Stimulated activated CD4-positive, alpha-beta T cell treated with anti-CD3 and anti-CD28 coated beads, Interleukin-1b, Interleukin-23, amount 100 ng/mL, for 4 hours (primary cell): ENCODE measurements at regions not wholly inside any gene's neighbourhood (a gene's known extent, or its start where the extent isn't known, plus 50 kb on each side); places are given as distances from the start of the nearest gene placed in this dataset.
"Not testable (repeated sequence)": the region's sequence is repeated elsewhere in the genome, so short reads cannot be mapped to it uniquely, and the experiment has no call there.

Experiments
- DNase-seq, 2 donors: peaks; one replicate each; pipeline ENCODE4 v3.0.0-alpha.2; 2020; ENCODE audit warnings: low read depth in 2 of 2

GRCh38 chr17:56002656-56003055, 150.6 kb upstream of the ANKFN1 start:
- DNase-seq: not testable (repeated sequence)

GRCh38 chr17:56009795-56010651, 143.3 kb upstream of the ANKFN1 start:
- no peak for DNase-seq

GRCh38 chr17:56011406-56012131, 141.7 kb upstream of the ANKFN1 start:
- no peak for DNase-seq

- DNase-seq: no peak
Measured at GRCh38 chr17:56018211-56018610, 135.1 kb upstream of the ANKFN1 start.

GRCh38 chr17:56020369-56020768, 132.9 kb upstream of the ANKFN1 start:
- DNase-seq: no peak

GRCh38 chr17:56021681-56022190, 131.5 kb upstream of the ANKFN1 start:
- DNase-seq: no peak

GRCh38 chr17:56023851-56024250, 129.4 kb upstream of the ANKFN1 start:
- DNase-seq: no peak

GRCh38 chr17:56026915-56027314, 126.4 kb upstream of the ANKFN1 start:
- DNase-seq: no peak

- no peak for DNase-seq
Measured at GRCh38 chr17:56028837-56029236, 124.4 kb upstream of the ANKFN1 start.

GRCh38 chr17:56030009-56030624, 123.2 kb upstream of the ANKFN1 start:
- no peak for DNase-seq

GRCh38 chr17:56031636-56032035, 121.6 kb upstream of the ANKFN1 start:
- DNase-seq: no peak

GRCh38 chr17:56034197-56034635, 119.1 kb upstream of the ANKFN1 start:
- DNase-seq: no peak

GRCh38 chr17:56038131-56038530, 115.1 kb upstream of the ANKFN1 start:
- no peak for DNase-seq

GRCh38 chr17:56045872-56046271, 107.4 kb upstream of the ANKFN1 start:
- DNase-seq: no peak

- no peak for DNase-seq
Measured at GRCh38 chr17:56047331-56047730, 105.9 kb upstream of the ANKFN1 start.

- no peak for DNase-seq
Measured at GRCh38 chr17:56057869-56058268, 95.4 kb upstream of the ANKFN1 start.

- no peak for DNase-seq
Measured at GRCh38 chr17:56064506-56064905, 88.8 kb upstream of the ANKFN1 start.

- DNase-seq: no peak
Measured at GRCh38 chr17:56074361-56074890, 78.8 kb upstream of the ANKFN1 start.

- DNase-seq: no peak
Measured at GRCh38 chr17:56076980-56077379, 76.3 kb upstream of the ANKFN1 start.

- DNase-seq: no peak
Measured at GRCh38 chr17:56083475-56083874, 69.8 kb upstream of the ANKFN1 start.

- no peak for DNase-seq
Measured at GRCh38 chr17:56085576-56086267, 67.6 kb upstream of the ANKFN1 start.
